Neural crest cell (in vitro differentiated cells): ENCODE measurements at regions not wholly inside any gene's neighbourhood (a gene's known extent, or its start where the extent isn't known, plus 50 kb on each side); places are given as distances from the start of the nearest gene placed in this dataset.
A peak's percentile ranks its signal among the peaks of the same experiment; 100 is the strongest.

ENCODE experiments used
- DNase-seq: peaks from one replicate; pipeline ENCODE4 v3.0.0; 2021; ENCODE audit warnings: low read depth, mixed read lengths, low spot score
- H3K27ac Mint-ChIP-seq: one replicate; pipeline ENCODE4 v1.8.0; 2021; ENCODE audit warnings: mild to moderate bottlenecking, mixed read lengths; ENCODE audit not compliant: unreplicated experiment
- H3K27me3 Mint-ChIP-seq: 2 replicates; pipeline ENCODE4 v1.8.0; 2021; ENCODE audit warnings: low read depth, mild to moderate bottlenecking, mixed read lengths
- H3K36me3 Mint-ChIP-seq: 2 replicates; pipeline ENCODE4 v1.8.0; 2021; ENCODE audit warnings: low read depth, mild to moderate bottlenecking, mixed read lengths
- H3K4me1 Mint-ChIP-seq: 2 replicates; pipeline ENCODE4 v1.8.0; 2021; ENCODE audit warnings: mixed read lengths
- H3K4me3 Mint-ChIP-seq: one replicate; pipeline ENCODE4 v1.8.0; 2021; ENCODE audit warnings: mild to moderate bottlenecking, mixed read lengths
- H3K9me3 Mint-ChIP-seq: 2 replicates; pipeline ENCODE4 v1.8.0; 2021; ENCODE audit warnings: mixed read lengths
- TF ChIP-seq, protein P1 (sequence below): fragments of 200-600 bp; sonication (generic); conservative IDR thresholded peaks from 2 replicates; pipeline ENCODE4 v1.5.0; 2021; ENCODE audit warnings: antibody characterized with exemption, mild to moderate bottlenecking

DNA sequence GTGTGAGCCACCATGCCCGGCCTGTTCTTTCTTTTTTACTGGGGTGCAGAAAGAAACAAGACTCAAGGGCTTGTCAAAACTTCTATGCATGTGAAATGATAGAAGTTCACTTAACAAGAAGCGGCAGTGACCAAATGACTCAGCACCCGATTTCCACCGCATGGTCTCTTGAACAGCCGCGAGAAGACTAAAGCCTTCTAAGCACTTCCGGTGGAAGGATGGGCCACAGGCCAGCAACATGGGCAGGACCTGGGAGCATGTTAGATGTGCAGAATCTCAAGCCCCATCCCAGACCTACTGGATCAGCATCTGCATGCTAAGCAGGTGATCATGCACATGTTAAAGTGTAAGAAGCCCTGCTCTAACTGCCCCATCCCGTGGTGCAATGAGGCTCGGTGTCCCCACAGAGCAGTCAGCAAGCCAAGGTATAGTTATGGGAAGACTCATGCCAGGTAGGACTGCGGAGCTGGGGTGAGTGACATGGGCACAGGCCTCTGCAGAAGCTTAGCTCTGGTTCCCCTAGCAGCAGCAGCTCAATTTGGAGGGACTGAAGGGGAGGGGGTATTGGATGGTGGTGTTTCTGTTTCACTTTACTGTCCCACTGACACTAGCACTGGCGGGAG, 88.5 kb upstream of the HNF1B start:
- H3K9me3 Mint-ChIP-seq = no peaks in the 10 kb centered on the region
- no peak overlapping the region for H3K4me3 Mint-ChIP-seq
- peaks cover 21% of the 10 kb centered on the region for H3K4me1 Mint-ChIP-seq
- TF ChIP-seq, protein P1, sequence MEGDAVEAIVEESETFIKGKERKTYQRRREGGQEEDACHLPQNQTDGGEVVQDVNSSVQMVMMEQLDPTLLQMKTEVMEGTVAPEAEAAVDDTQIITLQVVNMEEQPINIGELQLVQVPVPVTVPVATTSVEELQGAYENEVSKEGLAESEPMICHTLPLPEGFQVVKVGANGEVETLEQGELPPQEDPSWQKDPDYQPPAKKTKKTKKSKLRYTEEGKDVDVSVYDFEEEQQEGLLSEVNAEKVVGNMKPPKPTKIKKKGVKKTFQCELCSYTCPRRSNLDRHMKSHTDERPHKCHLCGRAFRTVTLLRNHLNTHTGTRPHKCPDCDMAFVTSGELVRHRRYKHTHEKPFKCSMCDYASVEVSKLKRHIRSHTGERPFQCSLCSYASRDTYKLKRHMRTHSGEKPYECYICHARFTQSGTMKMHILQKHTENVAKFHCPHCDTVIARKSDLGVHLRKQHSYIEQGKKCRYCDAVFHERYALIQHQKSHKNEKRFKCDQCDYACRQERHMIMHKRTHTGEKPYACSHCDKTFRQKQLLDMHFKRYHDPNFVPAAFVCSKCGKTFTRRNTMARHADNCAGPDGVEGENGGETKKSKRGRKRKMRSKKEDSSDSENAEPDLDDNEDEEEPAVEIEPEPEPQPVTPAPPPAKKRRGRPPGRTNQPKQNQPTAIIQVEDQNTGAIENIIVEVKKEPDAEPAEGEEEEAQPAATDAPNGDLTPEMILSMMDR = no peak
- DNase-seq = no peak
- H3K36me3 Mint-ChIP-seq = no peaks in the 10 kb centered on the region
- H3K27me3 Mint-ChIP-seq = peaks cover 5% of the 10 kb centered on the region
- no peak overlapping the region for H3K27ac Mint-ChIP-seq

DNA sequence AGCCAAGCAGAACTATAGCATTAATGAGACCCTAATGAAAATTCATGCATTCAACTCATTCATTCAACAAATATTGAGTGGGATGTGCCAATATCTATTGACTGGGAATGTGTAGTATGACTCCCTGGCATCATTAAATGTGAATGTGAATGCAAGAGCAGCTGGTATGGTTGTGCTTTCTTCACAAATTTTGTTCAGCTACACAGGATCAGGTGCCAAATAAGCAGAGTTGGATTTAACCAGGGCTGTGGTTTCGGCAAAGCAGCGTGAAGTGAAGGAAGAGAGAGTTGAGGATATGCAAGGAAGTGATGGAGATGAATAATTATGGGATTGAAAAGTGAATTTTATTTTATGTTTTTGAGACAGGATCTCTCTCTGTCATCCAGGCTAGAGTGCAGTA, 87.1 kb upstream of the HNF1B start:
- Mint-ChIP-seq H3K4me3 (no peak overlapping the region), H3K36me3 (no peaks in the 10 kb centered on the region), H3K9me3 (no peaks in the 10 kb centered on the region), H3K4me1 (peaks cover 21% of the 10 kb centered on the region), H3K27ac (no peak overlapping the region), H3K27me3 (peaks cover 5% of the 10 kb centered on the region)
- TF ChIP-seq, protein P1 = no peak
- DNase-seq = no peak

DNA sequence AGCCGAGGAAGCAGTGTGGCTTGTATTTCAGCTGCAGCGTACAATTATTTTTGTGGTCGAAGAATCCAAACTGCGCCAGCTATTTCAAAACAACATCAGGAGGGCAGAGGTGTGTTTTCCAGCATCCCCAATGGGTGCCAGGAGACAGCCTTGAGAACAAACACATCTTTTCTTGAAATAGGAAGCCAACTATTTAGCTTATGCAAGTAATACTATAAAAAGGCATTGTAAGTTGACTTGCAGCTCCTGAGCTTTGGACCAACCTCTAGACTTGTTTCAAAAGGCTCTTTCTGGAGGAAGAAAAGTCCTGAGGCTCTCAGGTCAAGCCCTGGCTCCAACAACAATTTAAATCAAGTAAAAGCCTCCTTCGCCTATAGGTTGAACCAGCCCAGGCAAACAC, 86.6 kb upstream of the HNF1B start:
- TF ChIP-seq, protein P1 = no peak
- H3K27me3 Mint-ChIP-seq = peaks cover 4% of the 10 kb centered on the region
- no peak overlapping the region for H3K4me3 Mint-ChIP-seq
- H3K27ac Mint-ChIP-seq = no peak overlapping the region
- no peaks in the 10 kb centered on the region for H3K36me3 Mint-ChIP-seq
- H3K4me1 Mint-ChIP-seq = peaks cover 21% of the 10 kb centered on the region
- DNase-seq = no peak
- no peaks in the 10 kb centered on the region for H3K9me3 Mint-ChIP-seq

DNA sequence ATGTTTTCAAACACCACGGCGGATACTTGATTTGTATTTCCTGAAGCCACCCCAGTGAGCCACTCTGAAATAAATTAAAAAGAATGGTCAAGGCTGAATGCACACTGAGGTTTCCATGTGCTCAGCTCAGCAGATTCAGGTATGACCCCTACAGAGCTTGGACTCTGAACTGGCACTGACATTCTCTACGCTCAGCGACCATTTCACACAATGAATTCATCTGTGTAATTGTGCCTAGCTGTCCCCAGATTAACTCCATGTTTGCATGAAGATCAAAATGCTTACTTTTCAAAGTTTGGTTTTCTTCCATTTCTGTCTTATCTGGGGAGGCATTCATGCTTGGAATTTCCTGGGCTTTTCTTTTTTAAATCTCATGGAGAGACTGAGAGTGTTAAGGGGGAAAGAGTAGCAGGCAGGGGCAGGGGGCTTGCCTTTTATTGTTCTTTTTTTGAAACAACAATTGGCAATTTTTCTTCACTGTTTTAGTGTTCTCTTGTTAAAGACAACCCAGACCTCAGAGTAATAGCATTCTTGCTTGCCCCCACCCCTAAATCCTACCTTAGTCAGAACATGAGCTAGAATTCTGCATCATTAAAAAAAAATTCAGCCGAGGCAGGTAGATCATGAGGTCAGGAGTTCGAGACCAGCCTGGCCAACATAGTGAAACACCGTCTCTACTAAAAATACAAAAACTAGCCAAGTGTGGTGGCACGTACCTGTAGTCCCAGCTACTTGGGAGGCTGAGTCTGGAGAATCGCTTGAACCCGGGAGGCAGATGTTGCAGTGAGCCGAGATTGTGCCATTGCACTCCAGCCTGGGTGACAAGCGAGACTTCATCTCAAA, 85.5 kb upstream of the HNF1B start:
- Mint-ChIP-seq H3K27ac (peak overlapping the region; percentile 20), H3K4me1 (peaks cover 21% of the 10 kb centered on the region), H3K9me3 (no peaks in the 10 kb centered on the region)

DNA sequence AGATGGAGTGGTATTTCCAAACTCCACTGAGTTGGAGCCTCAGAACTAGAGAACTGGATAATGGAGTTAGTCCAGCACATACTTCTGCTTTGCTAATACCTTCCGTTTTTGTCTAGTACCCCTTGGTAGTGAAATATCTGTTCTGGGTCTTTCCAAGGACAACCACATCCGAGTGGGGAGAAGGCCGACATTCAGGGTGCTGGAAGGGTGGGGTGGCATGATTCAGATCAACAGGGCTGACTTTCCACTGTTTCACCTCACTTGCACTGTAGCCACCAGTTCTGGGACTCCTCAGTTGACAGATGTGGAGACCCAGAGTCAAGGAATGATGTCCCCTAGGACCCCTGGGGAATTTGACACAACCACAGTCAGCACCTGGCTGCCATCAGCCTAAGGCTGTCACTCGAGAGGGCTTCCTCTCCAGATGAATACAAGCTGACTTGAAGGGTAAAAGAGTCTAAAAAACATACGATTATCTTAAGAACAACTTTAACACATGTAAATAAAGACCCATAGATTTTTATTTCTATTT, 84.8 kb upstream of the HNF1B start:
- no peak for DNase-seq
- H3K4me1 Mint-ChIP-seq = peaks cover 21% of the 10 kb centered on the region
- TF ChIP-seq, protein P1 = no peak
- no peak overlapping the region for H3K27ac Mint-ChIP-seq
- H3K4me3 Mint-ChIP-seq = no peak overlapping the region
- H3K9me3 Mint-ChIP-seq = no peaks in the 10 kb centered on the region
- H3K27me3 Mint-ChIP-seq = no peaks in the 10 kb centered on the region
- H3K36me3 Mint-ChIP-seq = no peaks in the 10 kb centered on the region

More for the DNA sequence above, 85.5 kb upstream of the HNF1B start:
- Mint-ChIP-seq H3K27me3 (no peaks in the 10 kb centered on the region), H3K4me3 (no peak overlapping the region), H3K36me3 (no peaks in the 10 kb centered on the region)
- TF ChIP-seq, protein P1 = no peak
- no peak for DNase-seq
